ENCODE measurements at regions not wholly inside any gene's neighbourhood (a gene's known extent, or its start where the extent isn't known, plus 50 kb on each side); places are given as distances from the start of the nearest gene placed in this dataset.

GRCh38 chr15:36498916-36499315 is 80.5 kb upstream of the CDIN1 start:
- TF ChIP-seq POLR2AphosphoS5 (IDR thresholded peaks at IDR 0.05; ENCODE audit: low read depth, low read length) (no peak), SIN3A (IDR thresholded peaks at IDR 0.05; ENCODE audit: borderline replicate concordance, insufficient read depth, low read length) (no peak)
